ENCODE measurements at regions not wholly inside any gene's neighbourhood (a gene's known extent, or its start where the extent isn't known, plus 50 kb on each side); places are given as distances from the start of the nearest gene placed in this dataset.

GRCh38 chr5:1633605-1634336 lies 110.0 kb upstream of the LPCAT1 start (continued):
- TF ChIP-seq ATF5 (CRISPR knock-in tag; IDR thresholded peaks at IDR 0.05; ENCODE audit: low read depth) = no peak
- TF ChIP-seq ZFP82 (CRISPR knock-in tag; IDR thresholded peaks at IDR 0.05; ENCODE audit: borderline replicate concordance) = 0 out of 2 replicates have a peak, but pooled peaks have one; percentile 54
- TF ChIP-seq CHCHD3 (CRISPR knock-in tag; IDR thresholded peaks at IDR 0.05) = no peak
- peak; percentile 21; the same call in 1 of the 2 replicates for TF ChIP-seq ZBTB4 (CRISPR knock-in tag; IDR thresholded peaks at IDR 0.05; ENCODE audit: borderline replicate concordance)
- TF ChIP-seq ZSCAN25 (CRISPR knock-in tag; IDR thresholded peaks at IDR 0.05) = no peak; the same call in none of the 2 replicates
- TF ChIP-seq FOSL2 (CRISPR knock-in tag; IDR thresholded peaks at IDR 0.05) = peak; percentile 50
- TF ChIP-seq SIX4 (CRISPR knock-in tag; IDR thresholded peaks at IDR 0.05) = peak; percentile 34; the same call in 1 of the 2 replicates
- 0 out of 2 replicates have a peak, but pooled peaks have one; percentile 59 for TF ChIP-seq ZNF891 (CRISPR knock-in tag; IDR thresholded peaks at IDR 0.05)
- TF ChIP-seq ATF3 (CRISPR knock-in tag; IDR thresholded peaks at IDR 0.05) = peak; percentile 40; the same call in 1 of the 2 replicates
- TF ChIP-seq ZNF484 (CRISPR knock-in tag; IDR thresholded peaks at IDR 0.05; ENCODE audit: borderline replicate concordance, low read depth) = no peak
- TF ChIP-seq ZNF772 (CRISPR knock-in tag; IDR thresholded peaks at IDR 0.05) = peak; percentile 65; the same call in 1 of the 2 replicates
- no peak for TF ChIP-seq AGO2 (optimal IDR thresholded peaks at IDR 0.05; ENCODE audit: low read depth, low read length)
- peak; percentile 90 for TF ChIP-seq ZNF776 (CRISPR knock-in tag; IDR thresholded peaks at IDR 0.05)
- no peak for TF ChIP-seq TP53 (CRISPR knock-in tag; conservative IDR thresholded peaks at IDR 0.05)
- no peak for TF ChIP-seq ZNF503 (CRISPR knock-in tag; IDR thresholded peaks at IDR 0.05)
- 0 out of 2 replicates have a peak, but pooled peaks have one; percentile 23 for TF ChIP-seq DZIP1 (CRISPR knock-in tag; IDR thresholded peaks at IDR 0.05)
- peak; percentile 60; the same call in 1 of the 2 replicates for TF ChIP-seq ZMAT3 (CRISPR knock-in tag; conservative IDR thresholded peaks at IDR 0.05)
- no peak for TF ChIP-seq ZNF7 (CRISPR knock-in tag; IDR thresholded peaks at IDR 0.05)
- no peak for TF ChIP-seq ZNF670 (CRISPR knock-in tag; IDR thresholded peaks at IDR 0.05; ENCODE audit: borderline replicate concordance)
- TF ChIP-seq ZNF747 (CRISPR knock-in tag; IDR thresholded peaks at IDR 0.05; ENCODE audit: borderline replicate concordance) = peak; percentile 83; the same call in 1 of the 2 replicates
- TF ChIP-seq ZNF562 (CRISPR knock-in tag; IDR thresholded peaks at IDR 0.05; ENCODE audit: borderline replicate concordance) = no peak

Measured in HepG2 (cell line).